Natural killer cell (primary cell): ENCODE measurements at regions not wholly inside any gene's neighbourhood (a gene's known extent, or its start where the extent isn't known, plus 50 kb on each side); places are given as distances from the start of the nearest gene placed in this dataset.

Experiments
- ATAC-seq, 3 donors: fragments of 150-1000 bp in 2 of 3; fragments of 200-7000 bp in 1 of 3; cut with Tn5 transposase; 1 replicate in 1 of 3; 2 replicates in 2 of 3; pipeline ENCODE4 v1.10.0; 2021; ENCODE audit warnings: mild to moderate bottlenecking in 2 of 3, moderate library complexity in 2 of 3
- DNase-seq, 2 donors: peaks; one replicate each; pipeline versions ENCODE4 v3.0.0 to v3.0.0-alpha.2; 2013 to 2021; ENCODE audit warnings: mixed read lengths in 1 of 2
- H3K27ac ChIP-seq: one replicate; pipeline ENCODE4 v1.5.1; 2013; ENCODE audit warnings: mild to moderate bottlenecking, low read length
- H3K27me3 ChIP-seq: one replicate; pipeline ENCODE4 v1.6.1; 2013; ENCODE audit warnings: low read length; ENCODE audit not compliant: control insufficient read depth, insufficient read depth
- H3K36me3 ChIP-seq: one replicate; pipeline ENCODE4 v1.6.1; 2013; ENCODE audit warnings: low read length; ENCODE audit not compliant: control insufficient read depth, insufficient read depth
- H3K4me1 ChIP-seq: one replicate; pipeline ENCODE4 v1.6.1; 2013; ENCODE audit warnings: low read length; ENCODE audit not compliant: control insufficient read depth, insufficient read depth
- H3K4me3 ChIP-seq: one replicate; pipeline ENCODE4 v1.5.1; 2013; ENCODE audit warnings: low read length
- H3K9me3 ChIP-seq: one replicate; pipeline ENCODE4 v1.6.1; 2013; ENCODE audit warnings: low read length; ENCODE audit not compliant: control insufficient read depth, insufficient read depth
- H3K27ac Mint-ChIP-seq, 2 donors: one replicate each; pipeline ENCODE4 v1.8.0; 2022; ENCODE audit warnings: mild to moderate bottlenecking in 2 of 2, mixed read lengths in 2 of 2, moderate library complexity in 1 of 2
- H3K27me3 Mint-ChIP-seq, 2 donors: one replicate each; pipeline ENCODE4 v1.8.0; 2022; ENCODE audit warnings: low read depth in 2 of 2, mixed read lengths in 2 of 2
- H3K36me3 Mint-ChIP-seq: one replicate; pipeline ENCODE4 v1.8.0; 2022; ENCODE audit warnings: mixed read lengths
- H3K4me1 Mint-ChIP-seq, 2 donors: one replicate each; pipeline ENCODE4 v1.8.0; 2022; ENCODE audit warnings: mixed read lengths in 2 of 2
- H3K4me3 Mint-ChIP-seq: one replicate; pipeline ENCODE4 v1.8.0; 2022; ENCODE audit warnings: mild to moderate bottlenecking, moderate library complexity, mixed read lengths
- H3K9me3 Mint-ChIP-seq, 2 donors: one replicate each; pipeline ENCODE4 v1.8.0; 2022; ENCODE audit warnings: mixed read lengths in 2 of 2
- CTCF ChIP-seq: fragments of 200-600 bp; IDR thresholded peaks from one replicate; pipeline ENCODE4 v1.8.0; 2022; ENCODE audit warnings: antibody characterized with exemption
- WGBS: methylation state at CpG from one replicate; pipeline ENCODE4 v1.1.7; 2013; ENCODE audit warnings: missing lambda C conversion rate; ENCODE audit not compliant: insufficient coverage; 5-methylcytosine and 5-hydroxymethylcytosine counted together
- intact Hi-C: fragments of 100-400 bp; cut with micrococcal nuclease; formaldehyde crosslinking; loops from one replicate; pipeline ENCODE4 v1.14.2; 2022

GRCh38 chr2:128565441-128565840, 246.8 kb upstream of the HS6ST1 start:
- Histone ChIP-seq H3K27me3 (no peaks in the 10 kb centered on the region), H3K27ac (no peak overlapping the region), H3K9me3 (no peaks in the 10 kb centered on the region), H3K4me3 (no peak overlapping the region), H3K4me1 (no peaks in the 10 kb centered on the region), H3K36me3 (no peaks in the 10 kb centered on the region)
- Mint-ChIP-seq H3K27ac (no peak overlapping the region), H3K36me3 (no peaks in the 10 kb centered on the region), H3K4me3 (no peak overlapping the region), H3K9me3 (no peaks in the 10 kb centered on the region), H3K27me3 (no peaks in the 10 kb centered on the region), H3K4me1 (no peaks in the 10 kb centered on the region)
- DNase-seq: no peak
- no peak for TF ChIP-seq CTCF
- 79% methylated on average over 4 of the region's 4 CpGs for WGBS
- intact Hi-C loops: no loop called here
- no peak for ATAC-seq

GRCh38 chr2:128566671-128567070, 248.0 kb upstream of the HS6ST1 start:
- no peak for TF ChIP-seq CTCF
- Mint-ChIP-seq H3K36me3 (no peaks in the 10 kb centered on the region), H3K27me3 (no peaks in the 10 kb centered on the region), H3K9me3 (no peaks in the 10 kb centered on the region), H3K27ac (no peak overlapping the region), H3K4me3 (no peak overlapping the region), H3K4me1 (no peaks in the 10 kb centered on the region)
- Histone ChIP-seq H3K36me3 (no peaks in the 10 kb centered on the region), H3K27ac (no peak overlapping the region), H3K4me3 (no peak overlapping the region), H3K9me3 (no peaks in the 10 kb centered on the region), H3K4me1 (no peaks in the 10 kb centered on the region), H3K27me3 (no peaks in the 10 kb centered on the region)
- intact Hi-C loops: no loop called here
- ATAC-seq (no peak), DNase-seq (no peak)
- WGBS: no CpG with 5 or more reads among the region's 1 CpG

GRCh38 chr2:128568106-128568505, 249.4 kb upstream of the HS6ST1 start:
- intact Hi-C loops: no loop called here
- no peak for TF ChIP-seq CTCF
- H3K9me3 Mint-ChIP-seq: no peaks in the 10 kb centered on the region
- no peaks in the 10 kb centered on the region for H3K9me3 ChIP-seq
- no peak overlapping the region for H3K4me3 Mint-ChIP-seq
- no peaks in the 10 kb centered on the region for H3K27me3 ChIP-seq
- no peak overlapping the region for H3K4me3 ChIP-seq
- peaks cover 2 to 6% of the 10 kb centered on the region in 2 donors for H3K27me3 Mint-ChIP-seq
- H3K27ac ChIP-seq: no peak overlapping the region
- H3K4me1 ChIP-seq: no peaks in the 10 kb centered on the region
- DNase-seq (no peak), ATAC-seq (no peak)
- H3K36me3 ChIP-seq: no peaks in the 10 kb centered on the region
- H3K36me3 Mint-ChIP-seq: no peaks in the 10 kb centered on the region
- WGBS: 87% methylated on average over 3 of the region's 5 CpGs
- no peaks in the 10 kb centered on the region for H3K4me1 Mint-ChIP-seq
- H3K27ac Mint-ChIP-seq: no peak overlapping the region

GRCh38 chr2:128573116-128573515, 254.4 kb upstream of the HS6ST1 start:
- H3K4me1 Mint-ChIP-seq: no peaks in the 10 kb centered on the region
- H3K27ac Mint-ChIP-seq: no peak overlapping the region
- H3K27ac ChIP-seq: no peak overlapping the region
- H3K4me3 Mint-ChIP-seq: no peak overlapping the region
- no peaks in the 10 kb centered on the region for H3K4me1 ChIP-seq
- intact Hi-C loops: no loop called here
- no peaks in the 10 kb centered on the region for H3K36me3 ChIP-seq
- H3K9me3 ChIP-seq: no peaks in the 10 kb centered on the region
- H3K27me3 ChIP-seq: no peaks in the 10 kb centered on the region
- H3K9me3 Mint-ChIP-seq: no peaks in the 10 kb centered on the region
- H3K36me3 Mint-ChIP-seq: no peaks in the 10 kb centered on the region
- no peak overlapping the region for H3K4me3 ChIP-seq
- ATAC-seq: no peak
- H3K27me3 Mint-ChIP-seq: peaks cover 7 to 14% of the 10 kb centered on the region in 2 donors
- 94% methylated on average over 7 of the region's 7 CpGs for WGBS
- TF ChIP-seq CTCF: no peak
- no peak for DNase-seq
